Dendritic cell treated with granulocyte-macrophage colony-stimulating factor and Interleukin-4, amounts not matched to agents 40 ng/mL and 50 ng/mL, for 4 days (primary cell): ENCODE measurements at regions not wholly inside any gene's neighbourhood (a gene's known extent, or its start where the extent isn't known, plus 50 kb on each side); places are given as distances from the start of the nearest gene placed in this dataset.

ENCODE experiments used
- H3K27ac Mint-ChIP-seq: one replicate; pipeline ENCODE4 v1.8.0; 2022; ENCODE audit warnings: mild to moderate bottlenecking, mixed read lengths
- H3K27me3 Mint-ChIP-seq: one replicate; pipeline ENCODE4 v1.8.0; 2022; ENCODE audit warnings: mild to moderate bottlenecking, mixed read lengths
- H3K36me3 Mint-ChIP-seq: one replicate; pipeline ENCODE4 v1.8.0; 2022; ENCODE audit warnings: low read depth, mixed read lengths
- H3K4me1 Mint-ChIP-seq: one replicate; pipeline ENCODE4 v1.8.0; 2022; ENCODE audit warnings: low read depth, mixed read lengths
- H3K4me3 Mint-ChIP-seq: one replicate; pipeline ENCODE4 v1.8.0; 2022; ENCODE audit warnings: mild to moderate bottlenecking, moderate library complexity, mixed read lengths
- H3K9me3 Mint-ChIP-seq: one replicate; pipeline ENCODE4 v1.8.0; 2022; ENCODE audit warnings: mixed read lengths
- intact Hi-C: fragments of 100-400 bp; cut with micrococcal nuclease; formaldehyde crosslinking; loops from one replicate; pipeline ENCODE4 v1.15.0; 2022

DNA sequence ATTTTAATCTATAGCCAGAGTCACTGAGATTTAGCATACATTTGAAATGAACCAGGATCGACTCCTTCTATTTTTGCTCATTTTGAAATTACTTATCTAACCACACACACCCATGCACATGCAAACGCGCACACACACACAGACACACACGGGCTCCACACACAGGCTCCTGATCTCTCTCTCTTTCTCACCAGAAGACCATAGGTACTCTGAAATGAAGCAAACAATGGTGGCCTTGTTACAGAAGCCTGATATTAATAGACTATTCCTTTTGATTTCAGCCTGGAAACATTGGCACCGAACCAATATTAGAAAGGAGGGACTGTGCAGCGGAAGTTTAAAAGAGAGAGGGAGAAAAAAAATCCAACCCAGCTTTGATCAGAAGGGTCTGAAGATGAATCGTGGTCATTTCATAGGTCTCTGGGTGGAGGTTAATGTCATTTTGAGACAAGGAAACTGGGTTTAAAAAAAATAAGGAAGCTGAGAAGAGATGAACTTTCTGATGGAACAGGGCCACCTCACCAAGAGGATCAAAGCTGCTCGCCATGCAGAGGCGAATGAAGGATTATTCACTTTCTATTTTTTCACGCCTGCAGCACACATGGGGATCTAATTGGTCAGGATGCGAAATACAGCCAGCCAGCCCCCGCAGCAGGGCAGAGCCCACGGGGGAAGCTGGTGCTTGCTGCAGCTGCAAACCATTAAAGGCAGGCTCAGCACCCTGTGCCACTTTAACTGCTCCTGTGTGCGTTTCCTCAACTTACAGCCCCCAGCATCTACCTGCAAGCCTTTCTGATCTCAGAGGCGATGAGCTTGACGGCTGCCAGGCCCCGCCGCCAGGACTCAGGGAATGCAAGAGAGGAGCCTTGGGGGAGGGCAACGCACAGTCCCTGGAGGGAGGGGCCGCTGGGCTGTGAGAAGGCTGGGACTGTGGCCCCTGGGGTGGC, 88.8 kb downstream of the HES1 start:
- intact Hi-C loops: no loop called here
- Mint-ChIP-seq H3K27me3 (peaks cover 42% of the 10 kb centered on the region), H3K9me3 (no peaks in the 10 kb centered on the region), H3K4me3 (no peak overlapping the region), H3K36me3 (no peaks in the 10 kb centered on the region), H3K4me1 (peaks cover 21% of the 10 kb centered on the region), H3K27ac (no peak overlapping the region)

DNA sequence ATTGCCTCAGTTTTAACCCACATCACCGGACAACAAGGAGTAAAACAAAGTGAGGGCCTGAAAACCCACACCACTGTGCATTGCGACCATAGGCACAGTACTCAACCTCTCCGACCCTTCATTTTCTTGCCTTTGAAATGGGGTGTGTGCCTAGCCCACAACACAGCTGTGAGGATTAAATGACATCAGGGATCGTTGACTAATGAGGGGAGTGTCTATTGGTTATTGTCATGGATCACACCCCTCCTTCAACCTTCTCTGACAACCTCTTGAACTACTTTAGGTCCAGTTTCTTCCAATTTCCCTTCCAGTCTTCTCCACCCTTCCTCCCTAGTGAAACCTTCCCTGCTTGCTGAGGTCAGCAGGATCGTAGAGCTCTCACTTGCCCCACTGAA, 89.5 kb downstream of the HES1 start:
- peaks cover 39% of the 10 kb centered on the region for H3K27me3 Mint-ChIP-seq
- H3K36me3 Mint-ChIP-seq: no peaks in the 10 kb centered on the region
- H3K27ac Mint-ChIP-seq: no peak overlapping the region
- no peaks in the 10 kb centered on the region for H3K9me3 Mint-ChIP-seq
- intact Hi-C loops: no loop called here
- H3K4me1 Mint-ChIP-seq: peaks cover 21% of the 10 kb centered on the region
- H3K4me3 Mint-ChIP-seq: no peak overlapping the region

DNA sequence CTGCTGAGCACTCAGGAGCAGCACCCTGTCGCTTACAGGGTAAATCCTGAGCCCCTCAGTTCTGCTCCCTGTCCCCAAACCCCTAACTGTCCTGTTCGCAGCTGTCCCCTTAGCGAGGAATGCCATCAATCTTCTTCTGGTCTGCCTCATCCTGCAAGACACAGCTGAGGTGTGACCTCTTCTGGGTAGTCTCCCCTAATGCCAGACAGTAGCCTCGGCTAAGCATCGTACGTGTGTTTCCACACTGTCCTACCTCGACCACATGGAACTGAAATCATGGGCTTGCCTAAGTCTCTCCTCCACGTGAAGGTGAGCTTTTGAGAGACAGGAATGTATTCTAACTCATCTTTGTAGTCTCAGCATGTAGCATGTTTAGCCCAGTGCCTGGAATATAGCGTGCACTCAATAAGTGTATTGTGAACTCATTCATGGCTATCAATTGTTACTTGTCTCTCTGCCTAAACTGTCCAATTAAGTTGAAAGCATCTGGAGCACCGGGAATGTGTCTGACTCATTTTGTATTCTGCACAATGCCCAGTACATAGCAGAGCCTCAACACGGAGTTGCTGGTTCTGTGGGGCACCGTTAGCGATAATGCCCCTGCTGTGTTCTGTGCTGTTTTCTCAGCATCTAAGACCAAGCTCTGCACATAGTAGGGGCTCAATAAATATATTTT, 90.2 kb downstream of the HES1 start:
- intact Hi-C loops: no loop called here
- Mint-ChIP-seq H3K4me3 (no peak overlapping the region), H3K36me3 (no peaks in the 10 kb centered on the region), H3K9me3 (no peaks in the 10 kb centered on the region), H3K27ac (no peak overlapping the region), H3K27me3 (peaks cover 39% of the 10 kb centered on the region), H3K4me1 (peaks cover 20% of the 10 kb centered on the region)

DNA sequence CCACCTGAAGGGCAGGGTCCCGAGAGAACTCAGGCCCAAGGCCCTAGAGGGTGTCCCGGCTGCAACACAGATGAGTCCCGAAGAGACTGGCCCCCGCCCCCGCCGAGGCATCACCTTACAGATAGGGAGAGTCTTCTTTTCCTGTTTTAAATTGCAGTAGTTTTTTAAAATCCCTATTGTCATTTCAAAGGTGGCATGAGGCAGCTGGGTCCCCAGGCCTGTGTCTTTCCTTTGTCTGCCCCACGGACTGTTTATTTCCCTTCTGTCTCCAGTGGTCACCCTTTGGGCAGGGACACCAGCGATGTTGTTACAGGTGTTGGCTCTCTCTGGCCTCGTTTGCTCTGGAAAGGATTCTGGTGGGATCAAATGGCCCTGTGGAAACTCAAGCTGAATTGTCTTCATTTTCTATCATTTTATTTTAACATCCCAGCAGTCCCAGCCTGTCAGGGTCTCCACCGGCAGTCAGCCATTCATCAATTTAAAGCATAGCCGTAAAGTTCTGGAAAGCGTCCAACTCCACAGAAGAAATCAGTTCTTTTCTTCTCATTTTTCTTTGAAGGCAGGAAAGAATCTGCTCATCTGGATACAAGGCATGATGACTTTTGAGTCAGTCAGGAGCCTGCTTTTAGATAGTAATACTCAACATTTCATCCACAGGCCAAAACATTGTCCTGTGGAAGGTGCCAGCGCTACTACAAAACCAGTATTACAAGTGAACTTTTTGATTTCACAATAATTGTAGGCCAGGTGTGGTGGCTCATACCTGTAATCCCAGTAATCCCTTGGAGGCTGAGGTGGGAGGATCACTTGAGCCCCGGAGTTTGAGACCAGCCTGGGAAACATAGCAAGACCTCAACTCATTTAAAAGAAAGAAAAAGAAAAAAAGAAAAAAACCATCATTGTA, 96.2 kb downstream of the HES1 start:
- intact Hi-C loops: no loop called here
- Mint-ChIP-seq H3K36me3 (no peaks in the 10 kb centered on the region), H3K27me3 (peaks cover 16% of the 10 kb centered on the region), H3K4me3 (no peak overlapping the region), H3K9me3 (no peaks in the 10 kb centered on the region), H3K4me1 (no peaks in the 10 kb centered on the region), H3K27ac (no peak overlapping the region)

DNA sequence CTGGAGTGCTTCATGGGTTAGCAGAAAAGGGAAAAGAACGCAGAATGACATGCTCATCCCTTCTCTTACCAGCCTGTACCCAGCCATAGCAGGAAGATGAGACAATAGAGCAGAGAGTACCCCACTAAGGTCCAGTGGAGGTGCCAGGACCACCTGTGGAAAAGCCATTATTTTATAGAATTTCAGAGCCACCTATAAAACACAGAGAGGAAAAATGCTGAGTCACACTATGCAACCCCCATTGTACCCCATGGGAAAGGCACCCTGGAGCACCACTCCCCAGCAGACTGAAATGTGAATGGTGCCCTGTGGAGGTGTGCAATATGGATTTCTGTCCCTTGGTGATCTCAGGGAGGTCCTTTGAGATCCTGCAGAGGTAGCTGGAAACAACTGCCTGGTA, 97.2 kb downstream of the HES1 start:
- no peaks in the 10 kb centered on the region for H3K36me3 Mint-ChIP-seq
- no peaks in the 10 kb centered on the region for H3K4me1 Mint-ChIP-seq
- intact Hi-C loops: no loop called here
- no peak overlapping the region for H3K4me3 Mint-ChIP-seq
- H3K27ac Mint-ChIP-seq: no peak overlapping the region
- H3K9me3 Mint-ChIP-seq: no peaks in the 10 kb centered on the region
- H3K27me3 Mint-ChIP-seq: peaks cover 19% of the 10 kb centered on the region

DNA sequence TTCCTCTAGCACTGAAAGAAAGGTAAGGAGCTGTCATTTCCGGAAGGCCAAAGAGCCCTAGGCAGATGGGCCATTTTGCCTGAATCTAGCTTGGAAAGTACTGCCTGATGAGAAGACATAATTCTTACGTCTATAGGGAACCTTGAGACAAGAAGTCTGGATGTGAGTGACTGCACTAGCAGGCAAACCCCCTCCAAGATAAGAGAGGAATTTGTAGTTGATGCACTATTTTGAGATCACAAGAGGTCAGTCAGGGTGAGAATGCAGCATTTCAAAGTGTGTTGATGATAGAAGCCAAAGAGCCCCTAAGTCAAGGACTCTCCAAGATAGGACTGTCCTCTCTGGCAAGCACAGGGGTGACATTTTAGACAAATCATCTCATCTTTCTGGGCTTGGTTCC, 99.2 kb downstream of the HES1 start:
- Mint-ChIP-seq H3K4me3 (no peak overlapping the region), H3K27ac (no peak overlapping the region), H3K27me3 (peaks cover 18% of the 10 kb centered on the region), H3K9me3 (no peaks in the 10 kb centered on the region), H3K4me1 (no peaks in the 10 kb centered on the region), H3K36me3 (no peaks in the 10 kb centered on the region)
- intact Hi-C loops: no loop called here

DNA sequence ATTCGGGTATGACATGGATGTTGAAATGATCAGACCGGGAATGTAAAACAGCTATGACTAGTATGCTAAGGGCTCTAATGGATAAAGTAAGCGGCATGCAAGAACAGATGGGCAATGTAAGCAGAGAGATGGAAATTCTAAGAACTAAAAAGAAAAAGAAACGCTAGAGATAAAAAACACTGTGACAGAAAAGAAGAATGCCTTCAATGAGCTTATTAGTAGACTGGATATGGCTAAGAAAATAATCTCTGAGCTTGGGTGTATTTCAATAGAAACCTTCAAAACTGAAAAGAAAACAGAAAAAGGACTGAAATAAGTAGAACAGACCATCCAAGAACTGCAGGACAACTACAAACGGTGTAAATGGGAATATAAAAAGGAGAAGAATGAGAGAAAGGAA, 101.2 kb downstream of the HES1 start:
- H3K27ac Mint-ChIP-seq: no peak overlapping the region
- no peaks in the 10 kb centered on the region for H3K36me3 Mint-ChIP-seq
- intact Hi-C loops: no loop called here
- no peaks in the 10 kb centered on the region for H3K9me3 Mint-ChIP-seq
- no peak overlapping the region for H3K4me3 Mint-ChIP-seq
- H3K4me1 Mint-ChIP-seq: no peaks in the 10 kb centered on the region
- H3K27me3 Mint-ChIP-seq: peaks cover 18% of the 10 kb centered on the region

DNA sequence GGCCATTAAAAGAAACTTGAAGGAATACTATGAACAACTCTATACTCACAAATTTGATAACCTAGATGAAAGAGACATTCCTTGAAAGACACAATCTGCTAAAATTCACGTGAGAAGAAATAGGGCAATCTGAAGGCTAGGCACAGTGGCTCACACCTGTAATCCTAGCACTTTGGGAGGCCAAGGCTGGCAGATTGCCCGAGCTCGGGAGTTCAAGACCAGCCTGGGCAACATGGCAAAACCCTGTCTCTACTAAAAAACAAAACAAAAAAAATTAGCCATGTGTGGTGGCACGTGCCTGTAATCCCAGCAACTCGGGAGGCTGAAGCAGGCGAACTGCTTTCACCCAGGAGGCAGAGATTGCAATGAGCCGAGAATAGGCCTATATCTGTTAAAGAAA, 104.8 kb downstream of the HES1 start:
- Mint-ChIP-seq H3K4me1 (no peaks in the 10 kb centered on the region), H3K27me3 (peaks cover 16% of the 10 kb centered on the region)

DNA sequence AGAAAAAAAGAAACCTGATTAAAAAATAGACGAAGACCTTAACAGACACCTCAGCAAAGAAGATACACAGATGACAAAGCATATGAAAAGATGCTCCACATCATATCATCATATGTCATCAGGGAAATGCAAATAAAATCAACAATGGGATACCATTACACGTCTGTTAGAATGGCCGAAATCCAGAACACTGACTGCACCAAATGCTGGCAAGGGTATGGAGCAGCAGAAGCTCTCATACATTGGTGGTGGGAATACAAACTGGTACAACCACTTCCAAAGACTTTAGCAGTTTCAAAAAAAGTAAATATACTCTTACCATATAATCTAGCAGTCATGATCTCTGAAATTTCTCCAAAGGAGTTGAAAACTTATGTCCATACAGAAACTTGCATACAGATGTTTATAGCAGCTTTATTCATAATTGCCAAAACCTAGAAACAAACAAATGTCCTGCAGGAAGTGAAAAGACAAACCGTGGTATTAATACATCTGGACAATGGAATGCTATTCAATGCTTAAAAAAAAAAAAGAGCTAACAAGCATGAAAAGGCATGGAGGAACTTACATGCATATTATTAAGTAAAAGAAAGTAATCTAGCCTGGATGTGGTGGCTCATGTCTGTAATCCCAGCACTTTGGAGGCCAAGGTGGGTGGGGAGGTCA, 107.4 kb downstream of the HES1 start:
- H3K36me3 Mint-ChIP-seq: no peaks in the 10 kb centered on the region
- H3K27ac Mint-ChIP-seq: no peak overlapping the region
- intact Hi-C loops: no loop called here
- H3K4me1 Mint-ChIP-seq: no peaks in the 10 kb centered on the region
- no peaks in the 10 kb centered on the region for H3K9me3 Mint-ChIP-seq
- H3K27me3 Mint-ChIP-seq: peaks cover 6% of the 10 kb centered on the region
- H3K4me3 Mint-ChIP-seq: no peak overlapping the region

More for the DNA sequence above, 104.8 kb downstream of the HES1 start:
- Mint-ChIP-seq H3K36me3 (no peaks in the 10 kb centered on the region), H3K27ac (no peak overlapping the region), H3K4me3 (no peak overlapping the region), H3K9me3 (no peaks in the 10 kb centered on the region)
- intact Hi-C loops: no loop called here

DNA sequence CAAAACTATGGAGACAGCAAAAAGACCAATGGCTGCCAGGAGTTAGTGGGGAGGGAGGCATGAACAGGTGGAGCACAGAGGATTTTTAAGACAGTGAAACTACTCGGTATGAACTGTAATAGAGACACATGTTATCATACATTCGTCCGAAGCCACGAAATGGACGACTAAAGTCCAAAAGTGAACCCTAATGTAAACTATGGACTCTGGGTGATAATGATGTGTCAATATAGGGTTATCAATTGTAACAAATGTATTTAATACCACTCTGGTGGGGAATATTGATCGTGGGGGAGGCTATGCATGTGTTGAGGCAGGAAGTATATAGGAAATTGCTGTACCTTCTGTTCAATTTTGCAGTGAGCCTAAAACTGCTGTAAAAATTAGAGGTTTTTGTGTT, 107.0 kb downstream of the CPN2 start:
- Mint-ChIP-seq H3K4me3 (no peak overlapping the region), H3K36me3 (no peaks in the 10 kb centered on the region), H3K27ac (no peak overlapping the region), H3K27me3 (peaks cover 6% of the 10 kb centered on the region), H3K4me1 (no peaks in the 10 kb centered on the region), H3K9me3 (no peaks in the 10 kb centered on the region)
- intact Hi-C loops: no loop called here

DNA sequence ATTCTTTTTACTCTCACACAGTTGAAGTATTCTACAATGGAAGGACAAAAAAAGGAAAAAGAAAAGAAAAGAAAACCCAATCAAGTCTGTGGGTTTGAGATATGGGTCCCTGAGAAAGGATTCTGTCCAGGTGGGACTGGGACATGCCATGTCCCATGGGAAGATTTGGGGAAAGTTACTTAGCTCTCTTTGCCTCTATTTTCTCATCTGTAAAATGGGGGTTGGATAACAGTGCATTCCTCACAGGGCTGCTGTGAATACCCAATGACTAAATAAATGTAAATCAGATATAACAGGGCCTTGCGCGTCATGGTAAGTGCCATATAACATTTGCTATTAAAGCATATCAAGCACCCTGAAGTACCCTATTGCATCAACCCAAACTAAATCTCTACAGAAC, 105.7 kb downstream of the CPN2 start:
- Mint-ChIP-seq H3K27me3 (peaks cover 13% of the 10 kb centered on the region), H3K4me3 (no peak overlapping the region), H3K36me3 (no peaks in the 10 kb centered on the region), H3K9me3 (no peaks in the 10 kb centered on the region), H3K27ac (no peak overlapping the region), H3K4me1 (no peaks in the 10 kb centered on the region)
- intact Hi-C loops: no loop called here

DNA sequence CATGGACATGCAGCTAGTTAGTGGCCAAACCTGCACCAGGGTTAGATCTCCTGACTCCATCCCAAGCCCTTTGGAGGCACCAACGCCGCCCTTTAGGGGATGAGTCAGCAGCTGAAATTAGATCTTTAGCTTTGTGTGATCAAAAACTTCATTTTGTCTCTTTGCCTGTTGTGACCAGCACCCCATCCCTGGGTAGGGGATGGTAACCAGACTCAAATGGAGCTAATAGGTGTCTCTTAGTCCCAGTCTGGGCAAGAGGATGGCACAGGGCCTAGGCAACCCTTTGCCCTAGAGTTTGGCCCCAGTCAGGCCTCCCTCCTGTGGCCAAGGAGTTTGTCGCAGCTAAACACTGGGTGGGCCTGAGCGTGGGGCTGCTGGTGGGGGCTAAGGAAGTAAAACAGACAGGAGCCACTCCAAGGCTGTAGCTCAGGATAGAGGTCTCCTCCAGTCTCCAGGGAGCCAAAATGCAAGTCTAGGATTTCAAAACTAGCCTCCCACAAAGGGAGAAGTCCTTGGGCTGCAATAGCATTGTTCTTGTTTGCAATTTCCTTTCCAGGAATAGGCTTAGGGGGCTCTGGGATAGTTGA, 105.1 kb downstream of the CPN2 start:
- no peaks in the 10 kb centered on the region for H3K4me1 Mint-ChIP-seq
- H3K4me3 Mint-ChIP-seq: no peak overlapping the region
- H3K36me3 Mint-ChIP-seq: no peaks in the 10 kb centered on the region
- H3K27ac Mint-ChIP-seq: no peak overlapping the region
- intact Hi-C loops: no loop called here
- H3K9me3 Mint-ChIP-seq: no peaks in the 10 kb centered on the region
- H3K27me3 Mint-ChIP-seq: peaks cover 18% of the 10 kb centered on the region

DNA sequence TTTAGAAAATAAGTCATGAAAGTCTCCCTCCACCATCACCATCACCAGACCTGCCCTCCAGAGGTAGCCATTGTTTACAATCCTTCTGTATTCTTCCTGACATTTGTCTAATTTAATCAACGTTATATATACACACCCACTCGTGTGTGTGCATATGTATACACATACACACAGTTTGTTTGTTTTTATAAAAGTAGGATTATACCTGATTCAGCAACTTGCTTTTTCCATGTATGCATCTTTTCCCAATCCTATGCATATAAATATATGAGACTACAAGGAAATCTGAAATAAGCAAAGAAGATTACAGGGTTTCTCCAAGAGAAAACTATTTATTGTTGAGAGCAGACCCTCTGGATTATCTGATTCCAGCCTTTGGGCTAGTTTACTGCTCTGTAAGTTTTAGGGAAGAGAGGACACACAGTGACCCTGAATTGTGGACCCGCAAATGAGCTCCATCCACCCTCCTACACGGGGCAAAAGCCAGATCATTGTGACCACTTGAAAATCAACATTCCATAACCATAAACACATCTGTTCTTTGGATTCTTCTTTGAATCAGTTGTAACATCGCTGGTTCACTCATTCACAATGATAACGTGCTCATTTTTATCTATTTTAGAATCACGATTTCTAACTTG, 104.3 kb downstream of the CPN2 start:
- Mint-ChIP-seq H3K27ac (no peak overlapping the region), H3K36me3 (no peaks in the 10 kb centered on the region), H3K4me3 (no peak overlapping the region), H3K27me3 (peaks cover 24% of the 10 kb centered on the region), H3K4me1 (no peaks in the 10 kb centered on the region), H3K9me3 (no peaks in the 10 kb centered on the region)
- intact Hi-C loops: no loop called here
